HUES48 (cell line): ENCODE measurements at regions not wholly inside any gene's neighbourhood (a gene's known extent, or its start where the extent isn't known, plus 50 kb on each side); places are given as distances from the start of the nearest gene placed in this dataset.
"Not testable (repeated sequence)": the region's sequence is repeated elsewhere in the genome, so short reads cannot be mapped to it uniquely, and the experiment has no call there.

Experiments used
- H3K27ac ChIP-seq: one replicate; pipeline ENCODE4 v1.7.0; 2013; ENCODE audit warnings: low read depth, low read length, inconsistent platforms
- H3K27me3 ChIP-seq: 2 replicates; pipeline ENCODE4 v1.6.1; 2013; ENCODE audit warnings: mild to moderate bottlenecking, low read length; ENCODE audit not compliant: control insufficient read depth, insufficient read depth
- H3K36me3 ChIP-seq: 2 replicates; pipeline ENCODE4 v1.6.1; 2013; ENCODE audit warnings: low read length; ENCODE audit not compliant: control insufficient read depth, insufficient read depth
- H3K4me1 ChIP-seq: 2 replicates; pipeline ENCODE4 v1.6.1; 2013; ENCODE audit warnings: mild to moderate bottlenecking, low read length; ENCODE audit not compliant: control insufficient read depth, insufficient read depth
- H3K4me3 ChIP-seq: 2 replicates; pipeline ENCODE4 v1.5.1; 2013; ENCODE audit warnings: mild to moderate bottlenecking, low read depth, low read length
- H3K9ac ChIP-seq: 2 replicates; pipeline ENCODE4 v1.6.1; 2013; ENCODE audit warnings: mild to moderate bottlenecking, low read depth, low read length, moderate library complexity
- H3K9me3 ChIP-seq: 2 replicates; pipeline ENCODE4 v1.6.1; 2013; ENCODE audit warnings: low read length; ENCODE audit not compliant: control insufficient read depth, insufficient read depth

GRCh38 chr2:875687-876615 is 74.7 kb upstream of the SNTG2 start:
- no peaks in the 10 kb centered on the region for H3K9me3 ChIP-seq
- peaks cover 4% of the 10 kb centered on the region for H3K27me3 ChIP-seq
- no peaks in the 10 kb centered on the region for H3K36me3 ChIP-seq
- H3K9ac ChIP-seq = no peak overlapping the region
- no peaks in the 10 kb centered on the region for H3K4me1 ChIP-seq
- H3K27ac ChIP-seq = no peak overlapping the region
- H3K4me3 ChIP-seq = no peak overlapping the region

GRCh38 chr2:873651-874580 is 76.7 kb upstream of the SNTG2 start:
- H3K4me3 ChIP-seq = no peak overlapping the region
- H3K9me3 ChIP-seq = no peaks in the 10 kb centered on the region
- H3K36me3 ChIP-seq = no peaks in the 10 kb centered on the region
- no peaks in the 10 kb centered on the region for H3K4me1 ChIP-seq
- no peaks in the 10 kb centered on the region; the same call in 1 of the 2 replicates for H3K27me3 ChIP-seq
- H3K27ac ChIP-seq = no peak overlapping the region
- H3K9ac ChIP-seq = no peak overlapping the region

GRCh38 chr2:873027-873426 is 77.6 kb upstream of the SNTG2 start:
- Histone ChIP-seq H3K4me1 (no peaks in the 10 kb centered on the region), H3K4me3 (no peak overlapping the region), H3K27ac (no peak overlapping the region), H3K9ac (no peak overlapping the region), H3K36me3 (no peaks in the 10 kb centered on the region), H3K27me3 (no peaks in the 10 kb centered on the region; the same call in 1 of the 2 replicates), H3K9me3 (no peaks in the 10 kb centered on the region)

GRCh38 chr2:871926-872680 is 78.5 kb upstream of the SNTG2 start:
- Histone ChIP-seq H3K4me1 (peaks cover 5% of the 10 kb centered on the region; the same call in 1 of the 2 replicates), H3K27me3 (no peaks in the 10 kb centered on the region; the same call in 1 of the 2 replicates), H3K27ac (no peak overlapping the region), H3K4me3 (no peak overlapping the region), H3K9ac (no peak overlapping the region), H3K9me3 (no peaks in the 10 kb centered on the region), H3K36me3 (no peaks in the 10 kb centered on the region)

GRCh38 chr2:871175-871727 is 79.4 kb upstream of the SNTG2 start:
- Histone ChIP-seq H3K27me3 (no peaks in the 10 kb centered on the region; the same call in 1 of the 2 replicates), H3K4me1 (peaks cover 13% of the 10 kb centered on the region; the same call in 1 of the 2 replicates)

GRCh38 chr2:870426-870825 is 80.2 kb upstream of the SNTG2 start:
- no peaks in the 10 kb centered on the region; the same call in 1 of the 2 replicates for H3K27me3 ChIP-seq

More at GRCh38 chr2:871175-871727, 79.4 kb upstream of the SNTG2 start:
- Histone ChIP-seq H3K9me3 (no peaks in the 10 kb centered on the region), H3K36me3 (no peaks in the 10 kb centered on the region), H3K27ac (no peak overlapping the region), H3K4me3 (no peak overlapping the region), H3K9ac (no peak overlapping the region)

GRCh38 chr2:869894-870293 is 80.8 kb upstream of the SNTG2 start:
- no peak overlapping the region for H3K4me3 ChIP-seq
- peaks cover under 1% of the 10 kb centered on the region; the same call in 1 of the 2 replicates for H3K27me3 ChIP-seq
- no peak overlapping the region for H3K27ac ChIP-seq
- H3K4me1 ChIP-seq = peaks cover 19% of the 10 kb centered on the region
- H3K9ac ChIP-seq = no peak overlapping the region
- no peaks in the 10 kb centered on the region for H3K9me3 ChIP-seq
- no peaks in the 10 kb centered on the region for H3K36me3 ChIP-seq

More at GRCh38 chr2:870426-870825, 80.2 kb upstream of the SNTG2 start:
- H3K36me3 ChIP-seq = no peaks in the 10 kb centered on the region
- no peaks in the 10 kb centered on the region for H3K9me3 ChIP-seq
- H3K9ac ChIP-seq = no peak overlapping the region
- peaks cover 19% of the 10 kb centered on the region for H3K4me1 ChIP-seq
- H3K27ac ChIP-seq = no peak overlapping the region
- no peak overlapping the region for H3K4me3 ChIP-seq

GRCh38 chr2:869357-869871 is 81.2 kb upstream of the SNTG2 start:
- H3K4me3 ChIP-seq = no peak overlapping the region
- H3K9ac ChIP-seq = no peak overlapping the region
- H3K27ac ChIP-seq = no peak overlapping the region
- H3K4me1 ChIP-seq = peaks cover 19% of the 10 kb centered on the region
- peaks cover 4% of the 10 kb centered on the region; the same call in 1 of the 2 replicates for H3K27me3 ChIP-seq
- H3K36me3 ChIP-seq = no peaks in the 10 kb centered on the region
- H3K9me3 ChIP-seq = no peaks in the 10 kb centered on the region

- peaks cover 19% of the 10 kb centered on the region for H3K4me1 ChIP-seq
- not testable (repeated sequence) for H3K36me3 ChIP-seq
Observed at GRCh38 chr2:868857-869256, 81.8 kb upstream of the SNTG2 start.

GRCh38 chr2:867296-867695 is 83.4 kb upstream of the SNTG2 start:
- Histone ChIP-seq H3K27me3 (peaks cover 4% of the 10 kb centered on the region; the same call in 1 of the 2 replicates), H3K36me3 (no peaks in the 10 kb centered on the region), H3K9me3 (no peaks in the 10 kb centered on the region), H3K4me3 (no peak overlapping the region), H3K27ac (no peak overlapping the region), H3K9ac (no peak overlapping the region), H3K4me1 (peaks cover 19% of the 10 kb centered on the region)

More at GRCh38 chr2:868857-869256, 81.8 kb upstream of the SNTG2 start:
- not testable (repeated sequence) for H3K9me3 ChIP-seq, H3K9ac ChIP-seq, H3K4me3 ChIP-seq, H3K27ac ChIP-seq, H3K27me3 ChIP-seq
